Activated T-cell treated with anti-CD3 and anti-CD28 coated beads, Interleukin-2, amount 50 U/mL, for 24 hours (primary cell): ENCODE measurements at regions not wholly inside any gene's neighbourhood (a gene's known extent, or its start where the extent isn't known, plus 50 kb on each side); places are given as distances from the start of the nearest gene placed in this dataset.
A peak's percentile ranks its signal among the peaks of the same experiment; 100 is the strongest.
"Not testable (repeated sequence)": the region's sequence is repeated elsewhere in the genome, so short reads cannot be mapped to it uniquely, and the experiment has no call there.

Source experiments
- DNase-seq: peaks from one replicate; pipeline ENCODE4 v3.0.0-alpha.2; 2020
- H3K27ac Mint-ChIP-seq: 2 replicates; pipeline ENCODE4 v1.8.0; 2020; ENCODE audit warnings: mild to moderate bottlenecking, mixed read lengths
- H3K27me3 Mint-ChIP-seq: 2 replicates; pipeline ENCODE4 v1.8.0; 2020; ENCODE audit warnings: mixed read lengths
- H3K36me3 Mint-ChIP-seq: 2 replicates; pipeline ENCODE4 v1.8.0; 2020; ENCODE audit warnings: low read depth, mixed read lengths
- H3K4me1 Mint-ChIP-seq: 2 replicates; pipeline ENCODE4 v1.8.0; 2020; ENCODE audit warnings: low read depth, mixed read lengths
- H3K4me3 Mint-ChIP-seq: 2 replicates; pipeline ENCODE4 v1.8.0; 2020; ENCODE audit warnings: mild to moderate bottlenecking, moderate library complexity, mixed read lengths
- H3K9me3 Mint-ChIP-seq: 2 replicates; pipeline ENCODE4 v1.8.0; 2020; ENCODE audit warnings: mixed read lengths

DNA sequence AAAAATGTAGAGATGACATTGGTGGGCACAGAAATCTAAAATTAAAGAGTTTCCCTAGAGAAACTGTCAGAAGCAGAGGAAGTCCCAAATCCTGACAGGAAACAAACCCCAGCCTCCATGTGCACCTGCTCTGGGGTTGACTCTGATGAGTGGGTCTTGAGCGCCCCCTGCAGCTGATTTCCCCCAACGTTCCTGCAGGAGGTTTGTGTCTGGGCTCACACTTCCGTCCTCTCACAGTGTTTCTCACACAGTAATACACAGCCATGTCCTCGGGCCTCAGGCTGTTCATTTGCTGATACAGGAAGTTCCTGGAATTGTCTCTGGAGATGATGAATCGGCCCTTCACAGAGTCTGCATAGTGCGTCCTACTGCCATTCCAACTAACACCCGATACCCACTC lies 670.1 kb downstream of the TMEM121 start:
- H3K9me3 Mint-ChIP-seq, H3K4me3 Mint-ChIP-seq, H3K27ac Mint-ChIP-seq, H3K36me3 Mint-ChIP-seq: not testable (repeated sequence)
- H3K4me1 Mint-ChIP-seq, result peaks cover 35% of the 10 kb centered on the region
- DNase-seq, result peak; percentile 82
- peaks cover 39% of the 10 kb centered on the region for H3K27me3 Mint-ChIP-seq

GRCh38 chr14:106197264-106197663 lies 670.9 kb downstream of the TMEM121 start:
- not testable (repeated sequence) for H3K27ac Mint-ChIP-seq, H3K36me3 Mint-ChIP-seq, H3K4me3 Mint-ChIP-seq, H3K9me3 Mint-ChIP-seq, DNase-seq
- H3K4me1 Mint-ChIP-seq, result peaks cover 32% of the 10 kb centered on the region
- H3K27me3 Mint-ChIP-seq, result peaks cover 46% of the 10 kb centered on the region

DNA sequence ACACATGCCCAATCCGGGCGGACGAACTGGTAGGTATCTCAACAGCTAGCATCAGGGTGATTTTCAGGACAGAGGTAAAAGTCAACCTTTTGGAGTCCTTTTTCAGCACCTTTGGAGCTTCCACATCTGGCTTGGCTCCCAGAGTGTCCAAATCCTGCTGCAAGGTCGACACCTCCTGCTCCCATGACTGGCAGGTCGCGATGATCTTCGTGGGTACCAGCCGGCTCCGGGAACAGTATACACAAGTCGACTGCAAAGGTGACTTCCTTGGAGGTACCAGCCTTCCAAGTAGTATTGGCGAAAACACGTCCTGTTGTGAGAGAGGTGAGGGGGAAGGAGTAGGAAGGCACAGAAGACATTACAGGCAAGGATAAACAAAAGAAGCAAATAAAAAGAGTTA lies 672.7 kb downstream of the TMEM121 start:
- no peaks in the 10 kb centered on the region for H3K9me3 Mint-ChIP-seq
- H3K27ac Mint-ChIP-seq, result no peak overlapping the region
- H3K4me1 Mint-ChIP-seq, result peaks cover 22% of the 10 kb centered on the region
- H3K4me3 Mint-ChIP-seq, result no peak overlapping the region
- H3K27me3 Mint-ChIP-seq, result peaks cover 55% of the 10 kb centered on the region
- DNase-seq, result no peak
- H3K36me3 Mint-ChIP-seq, result no peaks in the 10 kb centered on the region

GRCh38 chr14:106200541-106201315 lies 674.3 kb downstream of the TMEM121 start:
- Mint-ChIP-seq H3K9me3 (no peaks in the 10 kb centered on the region), H3K4me1 (peaks cover 22% of the 10 kb centered on the region), H3K27ac (no peak overlapping the region), H3K4me3 (peak overlapping the region; percentile 58), H3K27me3 (peaks cover 53% of the 10 kb centered on the region), H3K36me3 (no peaks in the 10 kb centered on the region)
- no peak for DNase-seq

DNA sequence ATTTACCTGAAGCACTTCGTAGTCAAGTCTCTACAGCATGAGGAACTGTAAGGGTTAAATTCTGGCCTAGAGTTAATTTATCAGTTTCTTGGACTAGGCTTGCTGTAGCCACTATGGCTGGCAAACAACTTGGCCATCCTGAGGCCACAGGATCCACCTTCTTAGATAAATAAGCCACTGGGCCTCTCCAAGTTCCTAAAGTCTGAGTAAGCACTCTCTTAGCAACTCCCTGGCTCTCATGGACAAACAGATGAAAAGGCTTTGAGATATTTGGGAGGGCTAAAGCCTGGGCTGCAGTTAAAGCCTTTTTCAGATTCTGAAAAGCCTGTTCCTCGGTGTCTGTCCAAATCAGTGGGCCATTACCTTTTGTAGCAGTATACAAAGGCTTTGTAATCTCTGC lies 675.0 kb downstream of the TMEM121 start:
- H3K27ac Mint-ChIP-seq, result no peak overlapping the region
- DNase-seq, result no peak
- H3K27me3 Mint-ChIP-seq, result peaks cover 56% of the 10 kb centered on the region
- no peaks in the 10 kb centered on the region for H3K9me3 Mint-ChIP-seq
- H3K4me1 Mint-ChIP-seq, result peaks cover 19% of the 10 kb centered on the region
- no peaks in the 10 kb centered on the region for H3K36me3 Mint-ChIP-seq
- H3K4me3 Mint-ChIP-seq, result no peak overlapping the region

- H3K9me3 Mint-ChIP-seq, result no peaks in the 10 kb centered on the region
- DNase-seq, result no peak
- H3K27ac Mint-ChIP-seq, result no peak overlapping the region
- peaks cover 13% of the 10 kb centered on the region for H3K4me1 Mint-ChIP-seq
- H3K27me3 Mint-ChIP-seq, result peaks cover 51% of the 10 kb centered on the region
- H3K4me3 Mint-ChIP-seq, result no peak overlapping the region
- no peaks in the 10 kb centered on the region for H3K36me3 Mint-ChIP-seq
These were observed 677.1 kb downstream of the TMEM121 start for GRCh38 chr14:106203438-106203837.

- Mint-ChIP-seq H3K9me3 (no peaks in the 10 kb centered on the region), H3K27me3 (peaks cover 44% of the 10 kb centered on the region), H3K36me3 (no peaks in the 10 kb centered on the region), H3K27ac (no peak overlapping the region), H3K4me1 (peaks cover 13% of the 10 kb centered on the region), H3K4me3 (no peak overlapping the region)
- no peak for DNase-seq
These were observed 677.7 kb downstream of the TMEM121 start for GRCh38 chr14:106204063-106204462.

- Mint-ChIP-seq H3K4me1 (peaks cover 15% of the 10 kb centered on the region), H3K36me3 (no peaks in the 10 kb centered on the region), H3K27me3 (peaks cover 14% of the 10 kb centered on the region), H3K9me3 (no peaks in the 10 kb centered on the region), H3K27ac (no peak overlapping the region), H3K4me3 (no peak overlapping the region)
- no peak for DNase-seq
These were observed 680.9 kb downstream of the TMEM121 start for GRCh38 chr14:106207316-106207715.

GRCh38 chr14:106208794-106209193 lies 682.4 kb downstream of the TMEM121 start:
- Mint-ChIP-seq H3K9me3 (no peaks in the 10 kb centered on the region), H3K4me1 (peaks cover 15% of the 10 kb centered on the region), H3K27me3 (peaks cover 17% of the 10 kb centered on the region), H3K27ac (no peak overlapping the region), H3K4me3 (no peak overlapping the region), H3K36me3 (no peaks in the 10 kb centered on the region)
- DNase-seq, result no peak

- no peaks in the 10 kb centered on the region for H3K9me3 Mint-ChIP-seq
- H3K27ac Mint-ChIP-seq, result peak overlapping the region; percentile 1
- H3K4me1 Mint-ChIP-seq, result peaks cover 15% of the 10 kb centered on the region
- DNase-seq, result no peak
- H3K4me3 Mint-ChIP-seq, result no peak overlapping the region
- peaks cover 12% of the 10 kb centered on the region for H3K27me3 Mint-ChIP-seq
- H3K36me3 Mint-ChIP-seq, result no peaks in the 10 kb centered on the region
These were observed 683.4 kb downstream of the TMEM121 start for GRCh38 chr14:106209755-106210154.

DNA sequence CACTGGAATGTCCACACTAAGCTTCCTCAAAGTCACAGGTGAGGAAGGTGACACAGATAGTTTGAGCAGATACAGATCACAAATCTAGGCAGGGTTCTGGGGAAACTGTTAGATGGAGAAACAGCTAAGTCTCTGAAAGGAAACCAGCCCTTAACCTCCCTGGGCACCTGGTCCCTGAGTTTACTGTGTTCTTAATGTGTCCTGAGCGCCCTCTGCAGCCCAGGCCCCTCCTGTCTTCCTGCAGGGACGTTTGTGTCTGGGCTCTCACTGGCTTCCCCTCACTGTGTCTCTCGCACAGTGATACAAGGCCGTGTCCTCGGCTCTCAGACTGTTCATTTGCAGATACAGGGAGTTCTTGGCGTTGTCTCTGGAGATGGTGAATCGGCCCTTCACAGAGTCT lies 684.3 kb downstream of the TMEM121 start:
- no peak overlapping the region for H3K27ac Mint-ChIP-seq
- no peaks in the 10 kb centered on the region for H3K9me3 Mint-ChIP-seq
- DNase-seq, result no peak
- H3K27me3 Mint-ChIP-seq, result peaks cover 12% of the 10 kb centered on the region
- no peaks in the 10 kb centered on the region for H3K36me3 Mint-ChIP-seq
- H3K4me3 Mint-ChIP-seq, result no peak overlapping the region
- H3K4me1 Mint-ChIP-seq, result peaks cover 15% of the 10 kb centered on the region

DNA sequence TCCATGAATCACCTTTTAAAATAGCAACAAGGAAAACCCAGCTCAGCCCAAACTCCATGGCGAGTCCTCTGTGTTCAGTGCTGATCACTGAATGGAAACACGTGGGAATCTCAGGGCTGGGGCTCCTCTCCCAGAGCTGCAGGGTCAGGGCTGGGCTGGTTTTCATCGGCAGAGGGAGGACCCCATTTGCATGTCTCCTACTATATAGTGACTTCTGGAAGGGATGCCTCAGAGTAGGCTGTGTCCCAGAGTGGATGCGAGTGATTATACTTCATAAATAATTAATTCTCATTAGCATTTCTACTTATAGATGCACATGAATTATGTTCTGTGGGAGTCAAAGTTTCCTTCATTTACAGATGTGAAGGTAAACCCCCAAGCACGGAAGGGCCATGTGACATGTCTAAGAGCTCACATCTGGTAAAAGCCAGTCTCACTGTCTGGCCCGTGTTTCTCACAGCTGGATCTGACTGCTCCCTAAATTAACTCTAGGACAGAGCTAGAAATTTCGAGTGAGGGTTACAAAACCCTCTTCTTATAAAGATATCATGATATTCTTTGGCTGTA lies 685.0 kb downstream of the TMEM121 start:
- Mint-ChIP-seq H3K4me3 (no peak overlapping the region), H3K27ac (no peak overlapping the region), H3K9me3 (no peaks in the 10 kb centered on the region), H3K4me1 (peaks cover 18% of the 10 kb centered on the region), H3K27me3 (peaks cover 8% of the 10 kb centered on the region), H3K36me3 (no peaks in the 10 kb centered on the region)
- no peak for DNase-seq

DNA sequence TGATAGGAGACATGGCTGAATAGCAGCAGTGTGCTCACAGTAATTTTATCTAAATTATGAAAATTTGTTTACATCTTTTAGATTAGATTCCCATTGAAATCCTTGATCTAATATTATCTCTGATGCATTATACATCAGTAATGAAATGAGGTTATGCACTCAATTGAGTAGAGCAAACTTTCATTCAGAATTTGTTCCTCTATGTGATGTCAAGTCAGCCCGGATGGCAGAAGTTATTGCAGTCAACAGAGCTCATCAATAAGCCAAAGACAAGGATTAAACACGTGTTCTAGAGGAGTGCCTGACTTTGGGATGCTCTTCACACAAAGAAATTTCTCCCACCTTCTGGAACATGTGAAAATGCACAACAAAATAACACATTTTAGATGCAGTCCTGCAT lies 688.8 kb downstream of the TMEM121 start:
- Mint-ChIP-seq H3K27ac (no peak overlapping the region), H3K4me3 (no peak overlapping the region), H3K4me1 (peaks cover 25% of the 10 kb centered on the region), H3K27me3 (peaks cover 8% of the 10 kb centered on the region), H3K9me3 (no peaks in the 10 kb centered on the region), H3K36me3 (no peaks in the 10 kb centered on the region)
- DNase-seq, result no peak

GRCh38 chr14:106216679-106217078 lies 690.3 kb downstream of the TMEM121 start:
- no peak overlapping the region for H3K4me3 Mint-ChIP-seq

GRCh38 chr14:106218174-106218573 lies 691.8 kb downstream of the TMEM121 start:
- Mint-ChIP-seq H3K9me3 (no peaks in the 10 kb centered on the region), H3K4me1 (peaks cover 34% of the 10 kb centered on the region), H3K4me3 (no peak overlapping the region), H3K27me3 (peaks cover 3% of the 10 kb centered on the region), H3K27ac (no peak overlapping the region), H3K36me3 (no peaks in the 10 kb centered on the region)
- no peak for DNase-seq

More at GRCh38 chr14:106216679-106217078, 690.3 kb downstream of the TMEM121 start:
- Mint-ChIP-seq H3K9me3 (no peaks in the 10 kb centered on the region), H3K36me3 (no peaks in the 10 kb centered on the region), H3K4me1 (peaks cover 20% of the 10 kb centered on the region), H3K27me3 (peaks cover 8% of the 10 kb centered on the region), H3K27ac (no peak overlapping the region)
- DNase-seq, result no peak
